B cell (primary cell): ENCODE measurements at regions not wholly inside any gene's neighbourhood (a gene's known extent, or its start where the extent isn't known, plus 50 kb on each side); places are given as distances from the start of the nearest gene placed in this dataset.

Experiments
- ATAC-seq: fragments of 200-7000 bp; cut with Tn5 transposase; one replicate; pipeline ENCODE4 v1.10.0; 2021; ENCODE audit warnings: low read depth, mild to moderate bottlenecking, moderate number of reproducible peaks, moderate library complexity
- CTCF ChIA-PET: fragments of 350-600 bp; sonication (Branson Sonifier 250); formaldehyde crosslinking; loops from one replicate; lab custom pipeline; 2021; ENCODE audit warnings: antibody characterized with exemption, inconsistent platforms; lab: Charles Lee
- POLR2A ChIA-PET: fragments of 350-600 bp; sonication (Branson Sonifier 250); formaldehyde crosslinking; loops from one replicate; lab custom pipeline; 2021; ENCODE audit warnings: antibody characterized with exemption; lab: Charles Lee
- DNase-seq: peaks from one replicate; pipeline ENCODE4 v3.0.0; 2013
- H2AFZ ChIP-seq: 2 replicates; pipeline ENCODE4 v1.6.1; 2012; ENCODE audit warnings: mild to moderate bottlenecking, low read depth, low read length; ENCODE audit not compliant: insufficient read depth, poor library complexity, severe bottlenecking
- H3K27ac ChIP-seq, 2 donors: 1 replicate in 1 of 2; 2 replicates in 1 of 2; pipeline ENCODE4 v1.5.1; 2012 to 2013; ENCODE audit warnings: low read length in 2 of 2, mild to moderate bottlenecking in 2 of 2, moderate library complexity in 1 of 2
- H3K27me3 ChIP-seq, 4 experiments: fragments of 200-600 bp in 1 of 4; sonication (generic) in 1 of 4; replicated peaks in 1 of 4; 1 replicate in 2 of 4; 2 replicates in 2 of 4; pipeline versions ENCODE4 v1.6.1 to v1.7.0; 2013 to 2016; ENCODE audit warnings: low read length in 3 of 4, mild to moderate bottlenecking in 2 of 4, mixed read lengths in 1 of 4, moderate library complexity in 1 of 4; ENCODE audit not compliant: insufficient read depth in 4 of 4, control insufficient read depth in 3 of 4; ENCODE audit errors: control extremely low read depth in 1 of 4
- H3K36me3 ChIP-seq, 2 experiments: replicated peaks in 1 of 2; 1 replicate in 1 of 2; 2 replicates in 1 of 2; pipeline versions ENCODE4 v1.6.1 to v1.7.1; 2013; ENCODE audit warnings: low read length in 1 of 2; ENCODE audit not compliant: insufficient read depth in 2 of 2, control insufficient read depth in 1 of 2; ENCODE audit errors: control extremely low read depth in 1 of 2, extremely low read depth in 1 of 2
- H3K4me1 ChIP-seq, 2 donors: fragments of 200-600 bp in 1 of 2; sonication (generic) in 1 of 2; 1 replicate in 1 of 2; 2 replicates in 1 of 2; pipeline versions ENCODE4 v1.5.1 to v1.6.1; 2013 to 2017; ENCODE audit warnings: low read length in 2 of 2; ENCODE audit not compliant: control insufficient read depth in 2 of 2, insufficient read depth in 2 of 2
- H3K4me2 ChIP-seq: replicated peaks from 2 replicates; pipeline ENCODE3; 2012; ENCODE audit warnings: mild to moderate bottlenecking, low read depth, low read length; ENCODE audit not compliant: poor library complexity, severe bottlenecking
- H3K4me3 ChIP-seq, 5 experiments: fragments of 200-600 bp in 1 of 5; sonication (generic) in 1 of 5; 1 replicate in 3 of 5; 2 replicates in 2 of 5; pipeline versions ENCODE4 v1.5.1 to v1.7.0; 2011 to 2016; ENCODE audit warnings: low read length in 4 of 5, mild to moderate bottlenecking in 4 of 5, low read depth in 2 of 5, control low read depth in 1 of 5, moderate library complexity in 1 of 5; ENCODE audit not compliant: insufficient read depth in 1 of 5; ENCODE audit errors: control extremely low read depth in 1 of 5, extremely low read depth in 1 of 5
- H3K79me2 ChIP-seq: fragments of 200-600 bp; sonication (generic); one replicate; pipeline ENCODE4 v1.6.0; 2016; ENCODE audit warnings: low read length; ENCODE audit not compliant: control insufficient read depth, insufficient read depth
- H3K9ac ChIP-seq: fragments of 200-600 bp; sonication (generic); 2 replicates; pipeline ENCODE4 v1.6.1; 2017; ENCODE audit warnings: mild to moderate bottlenecking, low read length, moderate library complexity
- H3K9me3 ChIP-seq, 3 donors: one replicate each; pipeline versions ENCODE4 v1.6.1 to v1.7.1; 2013; ENCODE audit warnings: low read length in 2 of 3; ENCODE audit not compliant: control insufficient read depth in 2 of 3, insufficient read depth in 1 of 3; ENCODE audit errors: control extremely low read depth in 1 of 3
- H4K20me1 ChIP-seq: 2 replicates; pipeline ENCODE4 v1.6.0; 2012; ENCODE audit warnings: mild to moderate bottlenecking, low read length; ENCODE audit not compliant: insufficient read depth, control insufficient read depth, poor library complexity, severe bottlenecking
- H3K27ac Mint-ChIP-seq: one replicate; pipeline ENCODE4 v1.8.0; 2021; ENCODE audit warnings: mixed read lengths
- H3K27me3 Mint-ChIP-seq: one replicate; pipeline ENCODE4 v1.8.0; 2021; ENCODE audit warnings: mixed read lengths
- H3K4me1 Mint-ChIP-seq: one replicate; pipeline ENCODE4 v1.8.0; 2021; ENCODE audit warnings: mixed read lengths
- H3K4me3 Mint-ChIP-seq: one replicate; pipeline ENCODE4 v1.8.0; 2021; ENCODE audit warnings: mixed read lengths
- H3K9me3 Mint-ChIP-seq: one replicate; pipeline ENCODE4 v1.8.0; 2022; ENCODE audit warnings: mixed read lengths; ENCODE audit not compliant: insufficient read depth
- CTCF ChIP-seq: fragments of 200-600 bp; IDR thresholded peaks from one replicate; pipeline ENCODE4 v1.8.0; 2022; ENCODE audit warnings: antibody characterized with exemption, mild to moderate bottlenecking
- EZH2 ChIP-seq: IDR thresholded peaks from 2 replicates; pipeline ENCODE4 v1.6.1; 2012; ENCODE audit warnings: borderline replicate concordance, low read depth, mild to moderate bottlenecking, moderate library complexity, low read length; ENCODE audit not compliant: insufficient read depth, poor library complexity, severe bottlenecking
- WGBS: methylation state at CpG from one replicate; pipeline ENCODE4 v1.1.5; 2013; ENCODE audit warnings: missing lambda C conversion rate; ENCODE audit not compliant: insufficient coverage; 5-methylcytosine and 5-hydroxymethylcytosine counted together
- intact Hi-C: fragments of 100-400 bp; cut with micrococcal nuclease; formaldehyde crosslinking; loops from one replicate; pipeline ENCODE4 v1.10.0; 2022

GRCh38 chr13:21316376-21316775 lies 139.9 kb downstream of the MRPL57 start:
- no peak overlapping the region for H3K4me2 ChIP-seq
- peaks cover 3% of the 10 kb centered on the region for H3K4me1 Mint-ChIP-seq
- no peak overlapping the region for H2AFZ ChIP-seq
- no peaks in the 10 kb centered on the region for H3K36me3 ChIP-seq
- ChIA-PET CTCF (no interaction called here), POLR2A (no interaction called here)
- DNase-seq (no peak), ATAC-seq (no peak)
- H3K4me3 ChIP-seq = no peak overlapping the region
- no peaks in the 10 kb centered on the region for H3K9me3 Mint-ChIP-seq
- no peak overlapping the region for H3K9ac ChIP-seq
- no peaks in the 10 kb centered on the region for H3K79me2 ChIP-seq
- peaks cover 0 to 6% (median 0%) of the 10 kb centered on the region in 3 donors for H3K9me3 ChIP-seq
- H3K27ac ChIP-seq = no peak overlapping the region
- no peaks in the 10 kb centered on the region for H3K27me3 Mint-ChIP-seq
- H3K4me3 Mint-ChIP-seq = no peak overlapping the region
- no peaks in the 10 kb centered on the region for H3K4me1 ChIP-seq
- no peak overlapping the region for H3K27ac Mint-ChIP-seq
- TF ChIP-seq CTCF = no peak
- no peak for TF ChIP-seq EZH2
- H3K27me3 ChIP-seq = no peaks in the 10 kb centered on the region
- no peaks in the 10 kb centered on the region for H4K20me1 ChIP-seq
- intact Hi-C loops = no loop called here

GRCh38 chr13:21318891-21319532 lies 140.1 kb downstream of the ZDHHC20 start:
- Histone ChIP-seq H3K9me3 (peaks cover 0 to 6% (median 0%) of the 10 kb centered on the region in 3 donors), H3K4me2 (no peak overlapping the region), H3K27me3 (no peaks in the 10 kb centered on the region), H3K36me3 (no peaks in the 10 kb centered on the region), H3K79me2 (no peaks in the 10 kb centered on the region), H4K20me1 (no peaks in the 10 kb centered on the region), H3K9ac (no peak overlapping the region), H3K4me1 (no peaks in the 10 kb centered on the region), H2AFZ (no peak overlapping the region), H3K4me3 (no peak overlapping the region), H3K27ac (no peak overlapping the region)
- ATAC-seq (no peak), DNase-seq (no peak)
- ChIA-PET CTCF (no interaction called here), POLR2A (no interaction called here)
- Mint-ChIP-seq H3K27ac (no peak overlapping the region), H3K4me3 (peak overlapping the region; percentile 72), H3K9me3 (no peaks in the 10 kb centered on the region), H3K4me1 (peaks cover 3% of the 10 kb centered on the region), H3K27me3 (no peaks in the 10 kb centered on the region)
- intact Hi-C loops = no loop called here
- TF ChIP-seq CTCF = no peak
- TF ChIP-seq EZH2 = no peak
- WGBS = 81% methylated on average over 49 of the region's 50 CpGs
